Endodermal cell (in vitro differentiated cells): ENCODE measurements at regions not wholly inside any gene's neighbourhood (a gene's known extent, or its start where the extent isn't known, plus 50 kb on each side); places are given as distances from the start of the nearest gene placed in this dataset.

Experiments used
- DNase-seq: peaks from one replicate; pipeline ENCODE4 v3.0.0-alpha.2; 2017
- H3K27ac ChIP-seq: 2 replicates; pipeline ENCODE4 v1.5.1; 2013; ENCODE audit warnings: mild to moderate bottlenecking, low read depth, low read length, moderate library complexity
- H3K27me3 ChIP-seq: 2 replicates; pipeline ENCODE4 v1.6.1; 2013; ENCODE audit warnings: mild to moderate bottlenecking, low read length, moderate library complexity; ENCODE audit not compliant: insufficient read depth, control insufficient read depth, poor library complexity, severe bottlenecking
- H3K36me3 ChIP-seq: 2 replicates; pipeline ENCODE4 v1.7.0; 2013; ENCODE audit warnings: mild to moderate bottlenecking, low read length, moderate library complexity; ENCODE audit not compliant: control insufficient read depth, insufficient read depth
- H3K4me1 ChIP-seq: one replicate; pipeline ENCODE4 v1.7.0; 2013; ENCODE audit warnings: low read length; ENCODE audit not compliant: control insufficient read depth, insufficient read depth
- H3K4me3 ChIP-seq: 2 replicates; pipeline ENCODE4 v1.5.1; 2013; ENCODE audit warnings: mild to moderate bottlenecking, low read length, moderate library complexity
- H3K9ac ChIP-seq: 2 replicates; pipeline ENCODE4 v1.6.1; 2013; ENCODE audit warnings: mild to moderate bottlenecking, low read length, moderate library complexity; ENCODE audit not compliant: poor library complexity, severe bottlenecking; ENCODE audit errors: extremely low read depth
- H3K9me3 ChIP-seq: 2 replicates; pipeline ENCODE4 v1.6.1; 2013; ENCODE audit warnings: mild to moderate bottlenecking, low read length, moderate library complexity; ENCODE audit not compliant: control insufficient read depth
- H3K27ac Mint-ChIP-seq: 2 replicates; pipeline ENCODE4 v1.8.0; 2020; ENCODE audit warnings: mixed read lengths
- H3K27me3 Mint-ChIP-seq: 2 replicates; pipeline ENCODE4 v1.8.0; 2021; ENCODE audit warnings: mild to moderate bottlenecking, mixed read lengths; ENCODE audit not compliant: insufficient read depth
- H3K36me3 Mint-ChIP-seq: 2 replicates; pipeline ENCODE4 v1.8.0; 2020; ENCODE audit warnings: low read depth, mixed read lengths
- H3K4me1 Mint-ChIP-seq: 2 replicates; pipeline ENCODE4 v1.8.0; 2020; ENCODE audit warnings: mixed read lengths
- H3K4me3 Mint-ChIP-seq: 2 replicates; pipeline ENCODE4 v1.8.0; 2020; ENCODE audit warnings: mild to moderate bottlenecking, moderate library complexity, mixed read lengths
- H3K9me3 Mint-ChIP-seq: 2 replicates; pipeline ENCODE4 v1.8.0; 2020; ENCODE audit warnings: mild to moderate bottlenecking, mixed read lengths
- CTCF ChIP-seq: fragments of 200-600 bp; sonication (generic); conservative IDR thresholded peaks from 2 replicates; pipeline ENCODE4 v1.5.0; 2021; ENCODE audit warnings: antibody characterized with exemption, mild to moderate bottlenecking
- WGBS, 2 experiments: methylation state at CpG; one replicate each; pipeline versions ENCODE4 v1.1.5 to v1.1.7; 2013; ENCODE audit warnings: missing lambda C conversion rate in 2 of 2, mixed read lengths in 1 of 2; ENCODE audit not compliant: insufficient coverage in 1 of 2, insufficient read length in 1 of 2; 5-methylcytosine and 5-hydroxymethylcytosine counted together

GRCh38 chr16:7111265-7111664 is 221.4 kb upstream of the RBFOX1 start:
- Histone ChIP-seq H3K4me1 (no peaks in the 10 kb centered on the region), H3K36me3 (no peaks in the 10 kb centered on the region), H3K9ac (no peak overlapping the region), H3K27ac (no peak overlapping the region), H3K27me3 (peaks cover 79% of the 10 kb centered on the region), H3K9me3 (no peaks in the 10 kb centered on the region), H3K4me3 (no peak overlapping the region)
- no CpG with 5 or more reads among the region's 3 CpGs for WGBS, 2 experiments
- no peak for TF ChIP-seq CTCF
- H3K9me3 Mint-ChIP-seq, result no peaks in the 10 kb centered on the region
- H3K27ac Mint-ChIP-seq, result no peak overlapping the region
- peaks cover 13% of the 10 kb centered on the region for H3K4me1 Mint-ChIP-seq
- DNase-seq, result no peak
- no peak overlapping the region for H3K4me3 Mint-ChIP-seq
- peaks cover 69% of the 10 kb centered on the region for H3K27me3 Mint-ChIP-seq
- no peaks in the 10 kb centered on the region for H3K36me3 Mint-ChIP-seq

GRCh38 chr16:7107436-7107835 is 225.2 kb upstream of the RBFOX1 start:
- no peak overlapping the region for H3K4me3 Mint-ChIP-seq
- no peaks in the 10 kb centered on the region for H3K36me3 Mint-ChIP-seq
- Histone ChIP-seq H3K27me3 (peaks cover 75% of the 10 kb centered on the region), H3K27ac (no peak overlapping the region), H3K9ac (no peak overlapping the region), H3K9me3 (no peaks in the 10 kb centered on the region), H3K4me1 (no peaks in the 10 kb centered on the region), H3K36me3 (no peaks in the 10 kb centered on the region), H3K4me3 (no peak overlapping the region)
- no peaks in the 10 kb centered on the region for H3K9me3 Mint-ChIP-seq
- H3K27me3 Mint-ChIP-seq, result peaks cover 76% of the 10 kb centered on the region
- WGBS, 2 experiments, result 94% methylated on average over 3 of the region's 3 CpGs; no CpG with 5 or more reads in 1 of the 2 experiments
- TF ChIP-seq CTCF, result no peak
- H3K4me1 Mint-ChIP-seq, result peaks cover 9% of the 10 kb centered on the region
- no peak overlapping the region for H3K27ac Mint-ChIP-seq
- no peak for DNase-seq

DNA sequence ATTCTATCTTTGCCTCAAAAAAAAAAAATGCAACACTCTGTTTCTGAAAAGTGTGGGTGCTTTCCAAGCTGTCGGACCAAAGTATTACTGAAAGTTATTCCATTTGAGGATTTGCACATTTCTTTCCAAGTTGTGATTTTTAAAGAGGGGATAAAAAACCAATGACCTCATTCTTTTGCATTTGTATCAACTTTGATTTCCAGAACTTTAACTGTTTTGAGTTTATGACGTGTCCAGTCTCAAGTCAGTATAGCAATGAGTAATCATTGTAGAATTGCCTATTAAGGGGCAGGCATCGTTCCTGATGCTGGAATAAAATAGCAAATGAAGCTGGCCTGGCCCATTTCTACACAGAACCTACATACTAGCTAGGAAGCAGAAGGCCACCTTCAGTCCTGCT is 229.6 kb upstream of the RBFOX1 start:
- Mint-ChIP-seq H3K9me3 (no peaks in the 10 kb centered on the region), H3K27me3 (peaks cover 86% of the 10 kb centered on the region), H3K36me3 (no peaks in the 10 kb centered on the region), H3K4me1 (no peaks in the 10 kb centered on the region), H3K27ac (no peak overlapping the region), H3K4me3 (no peak overlapping the region)
- no peak for DNase-seq
- H3K36me3 ChIP-seq, result no peaks in the 10 kb centered on the region
- no peak for TF ChIP-seq CTCF
- no peak overlapping the region for H3K27ac ChIP-seq
- H3K27me3 ChIP-seq, result peaks cover 76% of the 10 kb centered on the region
- H3K9me3 ChIP-seq, result no peaks in the 10 kb centered on the region
- 86 to 93% methylated on average over 2 to 3 of the region's 3 CpGs for WGBS, 2 experiments
- no peak overlapping the region for H3K4me3 ChIP-seq
- no peaks in the 10 kb centered on the region for H3K4me1 ChIP-seq
- no peak overlapping the region for H3K9ac ChIP-seq
